LNCaP clone FGC (cell line): ENCODE measurements at regions not wholly inside any gene's neighbourhood (a gene's known extent, or its start where the extent isn't known, plus 50 kb on each side); places are given as distances from the start of the nearest gene placed in this dataset.

Experiments used
- DNase-seq: peaks from one replicate; pipeline ENCODE4 v3.0.0-alpha.2; 2011; ENCODE audit warnings: low read depth
- H3K4me3 ChIP-seq: 2 replicates; pipeline ENCODE4 v1.5.1; 2011; ENCODE audit warnings: mild to moderate bottlenecking, low read depth, low read length, control low read depth
- CTCF ChIP-seq: IDR thresholded peaks from 2 replicates; pipeline ENCODE4 v1.5.1; 2012; ENCODE audit warnings: mild to moderate bottlenecking; ENCODE audit not compliant: control insufficient read depth, insufficient read depth; ENCODE audit errors: extremely low read depth

- TF ChIP-seq CTCF = no peak
- DNase-seq = no peak
- H3K4me3 ChIP-seq = no peak overlapping the region
Measured at GRCh38 chr10:71072823-71073210, 139.6 kb upstream of the UNC5B start.

- no peak overlapping the region for H3K4me3 ChIP-seq
- DNase-seq = no peak
- no peak for TF ChIP-seq CTCF
Measured at GRCh38 chr10:71073451-71074175, 138.8 kb upstream of the UNC5B start.

- TF ChIP-seq CTCF = no peak
- no peak overlapping the region for H3K4me3 ChIP-seq
- DNase-seq = no peak
Measured at GRCh38 chr10:71074176-71074755, 138.1 kb upstream of the UNC5B start.

GRCh38 chr10:71075086-71075758 is 137.1 kb upstream of the UNC5B start:
- no peak for DNase-seq

GRCh38 chr10:71075759-71076472 is 136.5 kb upstream of the UNC5B start:
- no peak for TF ChIP-seq CTCF

More at GRCh38 chr10:71075086-71075758, 137.1 kb upstream of the UNC5B start:
- no peak overlapping the region for H3K4me3 ChIP-seq
- TF ChIP-seq CTCF = no peak

GRCh38 chr10:71076473-71077142 is 135.8 kb upstream of the UNC5B start:
- no peak overlapping the region for H3K4me3 ChIP-seq
- DNase-seq = no peak
- no peak for TF ChIP-seq CTCF

More at GRCh38 chr10:71075759-71076472, 136.5 kb upstream of the UNC5B start:
- no peak for DNase-seq
- no peak overlapping the region for H3K4me3 ChIP-seq
